ENCODE measurements at regions not wholly inside any gene's neighbourhood (a gene's known extent, or its start where the extent isn't known, plus 50 kb on each side); places are given as distances from the start of the nearest gene placed in this dataset.

GRCh38 chr2:100639588-100640390 is 77.0 kb downstream of the PDCL3 start:
- DNase-seq (ENCODE audit: low spot score in 2 of 2) = no peak
- Histone ChIP-seq H3K27ac (no peak overlapping the region), H3K9me3 (no peaks in the 10 kb centered on the region), H3K4me1 (no peaks in the 10 kb centered on the region), H3K4me3 (no peak overlapping the region), H3K27me3 (no peaks in the 10 kb centered on the region), H3K36me3 (no peaks in the 10 kb centered on the region)
- whole genome bisulfite sequencing, 2 donors = 53 to 56% methylated on average over 14 of the region's 14 CpGs
- TF ChIP-seq EP300 (IDR thresholded peaks at IDR 0.05) (no peak), POLR2A (IDR thresholded peaks at IDR 0.05) (no peak)
- TF ChIP-seq, protein P1, sequence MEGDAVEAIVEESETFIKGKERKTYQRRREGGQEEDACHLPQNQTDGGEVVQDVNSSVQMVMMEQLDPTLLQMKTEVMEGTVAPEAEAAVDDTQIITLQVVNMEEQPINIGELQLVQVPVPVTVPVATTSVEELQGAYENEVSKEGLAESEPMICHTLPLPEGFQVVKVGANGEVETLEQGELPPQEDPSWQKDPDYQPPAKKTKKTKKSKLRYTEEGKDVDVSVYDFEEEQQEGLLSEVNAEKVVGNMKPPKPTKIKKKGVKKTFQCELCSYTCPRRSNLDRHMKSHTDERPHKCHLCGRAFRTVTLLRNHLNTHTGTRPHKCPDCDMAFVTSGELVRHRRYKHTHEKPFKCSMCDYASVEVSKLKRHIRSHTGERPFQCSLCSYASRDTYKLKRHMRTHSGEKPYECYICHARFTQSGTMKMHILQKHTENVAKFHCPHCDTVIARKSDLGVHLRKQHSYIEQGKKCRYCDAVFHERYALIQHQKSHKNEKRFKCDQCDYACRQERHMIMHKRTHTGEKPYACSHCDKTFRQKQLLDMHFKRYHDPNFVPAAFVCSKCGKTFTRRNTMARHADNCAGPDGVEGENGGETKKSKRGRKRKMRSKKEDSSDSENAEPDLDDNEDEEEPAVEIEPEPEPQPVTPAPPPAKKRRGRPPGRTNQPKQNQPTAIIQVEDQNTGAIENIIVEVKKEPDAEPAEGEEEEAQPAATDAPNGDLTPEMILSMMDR (IDR thresholded peaks at IDR 0.05) = no peak

- H3K36me3 ChIP-seq = no peaks in the 10 kb centered on the region
- H3K4me1 ChIP-seq = peaks cover 0 to 2% (median 0%) of the 10 kb centered on the region in 4 donors
- H3K4me3 ChIP-seq = no peak overlapping the region
- no peak for DNase-seq (ENCODE audit: low spot score in 2 of 2)
- H3K9me3 ChIP-seq = no peaks in the 10 kb centered on the region
- no peaks in the 10 kb centered on the region for H3K27me3 ChIP-seq
- WGBS, 2 donors = 53 to 54% methylated on average over 21 of the region's 21 CpGs
- no peak overlapping the region for H3K27ac ChIP-seq
- TF ChIP-seq EP300 (IDR thresholded peaks at IDR 0.05) (no peak), POLR2A (IDR thresholded peaks at IDR 0.05) (no peak)
- TF ChIP-seq, protein P1 (IDR thresholded peaks at IDR 0.05) = no peak
Observed at GRCh38 chr2:100640431-100641124, 77.8 kb downstream of the PDCL3 start.

- Histone ChIP-seq H3K27me3 (no peaks in the 10 kb centered on the region), H3K27ac (no peak overlapping the region), H3K4me1 (peaks cover 0 to 5% (median 0%) of the 10 kb centered on the region in 4 donors), H3K9me3 (no peaks in the 10 kb centered on the region), H3K36me3 (no peaks in the 10 kb centered on the region), H3K4me3 (no peak overlapping the region)
- no peak for DNase-seq (ENCODE audit: low spot score in 2 of 2)
- TF ChIP-seq EP300 (IDR thresholded peaks at IDR 0.05) = no peak
- TF ChIP-seq, protein P1 (IDR thresholded peaks at IDR 0.05) = no peak
- no peak for TF ChIP-seq POLR2A (IDR thresholded peaks at IDR 0.05)
- WGBS, 2 donors = 49 to 74% methylated on average over 10 to 11 of the region's 11 CpGs
Observed at GRCh38 chr2:100641125-100641435, 78.3 kb downstream of the PDCL3 start.

GRCh38 chr2:100642425-100642824 is 79.6 kb downstream of the PDCL3 start:
- Histone ChIP-seq H3K4me3 (no peak overlapping the region), H3K36me3 (no peaks in the 10 kb centered on the region), H3K27me3 (no peaks in the 10 kb centered on the region), H3K27ac (no peak overlapping the region), H3K4me1 (peaks cover 0 to 5% (median 0%) of the 10 kb centered on the region in 4 donors), H3K9me3 (no peaks in the 10 kb centered on the region)
- DNase-seq (ENCODE audit: low spot score in 2 of 2) = no peak
- 82 to 96% methylated on average over 5 to 8 of the region's 8 CpGs for WGBS, 2 donors
- no peak for TF ChIP-seq EP300 (IDR thresholded peaks at IDR 0.05)
- no peak for TF ChIP-seq POLR2A (IDR thresholded peaks at IDR 0.05)
- TF ChIP-seq, protein P1 (IDR thresholded peaks at IDR 0.05) = no peak

DNA sequence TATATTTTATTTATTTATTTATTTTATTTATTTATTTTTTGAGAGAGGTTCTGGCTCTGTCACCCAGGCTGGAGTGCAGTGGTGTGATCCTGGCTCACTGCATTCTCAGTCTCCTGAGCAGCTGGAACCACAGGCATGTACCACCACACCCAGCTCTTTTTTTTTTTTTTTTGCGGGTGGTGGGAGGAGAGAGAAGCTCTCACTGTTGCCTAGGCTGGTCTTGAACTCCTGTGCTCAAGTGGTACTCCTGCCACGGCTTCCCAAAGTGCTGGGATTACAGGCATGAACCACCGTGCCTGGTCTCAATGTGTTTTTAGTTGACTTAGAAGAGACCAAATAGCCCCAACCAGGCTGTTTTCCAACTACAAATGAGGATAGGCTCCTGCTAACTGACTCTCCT is 80.7 kb downstream of the PDCL3 start:
- peaks cover 0 to 5% (median 0%) of the 10 kb centered on the region in 4 donors for H3K4me1 ChIP-seq
- H3K36me3 ChIP-seq = no peaks in the 10 kb centered on the region
- peaks cover 0 to 9% (median 0%) of the 10 kb centered on the region in 4 donors for H3K9me3 ChIP-seq
- H3K27me3 ChIP-seq = no peaks in the 10 kb centered on the region
- TF ChIP-seq POLR2A (IDR thresholded peaks at IDR 0.05) = no peak
- TF ChIP-seq, protein P1 (IDR thresholded peaks at IDR 0.05) = no peak
- TF ChIP-seq EP300 (IDR thresholded peaks at IDR 0.05) = no peak
- no peak for DNase-seq (ENCODE audit: low spot score in 2 of 2)
- WGBS, 2 donors = 84 to 95% methylated on average over 3 of the region's 3 CpGs
- H3K4me3 ChIP-seq = no peak overlapping the region
- H3K27ac ChIP-seq = no peak overlapping the region

Data from tibial nerve (tissue), 4 donors.